ENCODE measurements at regions not wholly inside any gene's neighbourhood (a gene's known extent, or its start where the extent isn't known, plus 50 kb on each side); places are given as distances from the start of the nearest gene placed in this dataset.

DNA sequence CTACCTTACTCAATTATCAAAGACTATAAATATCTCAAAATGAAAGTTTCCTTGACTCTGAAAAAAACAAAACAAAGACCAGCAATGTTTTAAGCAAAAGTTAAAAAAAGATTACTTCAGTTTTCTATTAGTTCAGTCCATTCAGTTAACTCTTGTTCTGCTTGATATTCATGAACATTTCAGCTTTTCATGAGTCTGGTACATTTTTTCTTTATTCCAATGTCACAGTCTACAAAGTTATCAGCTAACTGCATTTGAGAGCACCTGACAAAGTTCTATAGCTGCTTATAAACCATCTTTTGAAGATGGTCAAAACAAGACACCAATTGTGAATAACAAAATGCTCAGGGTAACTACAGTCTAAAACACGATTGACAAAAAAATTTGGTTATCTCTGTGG, 156.1 kb upstream of the NOX3 start:
- Mint-ChIP-seq H3K27ac (ENCODE audit: unreplicated experiment) (no peak overlapping the region), H3K36me3 (ENCODE audit: low read depth, unreplicated experiment) (peaks cover 9% of the 10 kb centered on the region), H3K4me1 (ENCODE audit: unreplicated experiment) (no peaks in the 10 kb centered on the region), H3K27me3 (ENCODE audit: unreplicated experiment) (no peaks in the 10 kb centered on the region), H3K4me3 (ENCODE audit: unreplicated experiment) (no peak overlapping the region), H3K9me3 (ENCODE audit: unreplicated experiment) (peaks cover 12% of the 10 kb centered on the region)
- TF ChIP-seq, protein P1, sequence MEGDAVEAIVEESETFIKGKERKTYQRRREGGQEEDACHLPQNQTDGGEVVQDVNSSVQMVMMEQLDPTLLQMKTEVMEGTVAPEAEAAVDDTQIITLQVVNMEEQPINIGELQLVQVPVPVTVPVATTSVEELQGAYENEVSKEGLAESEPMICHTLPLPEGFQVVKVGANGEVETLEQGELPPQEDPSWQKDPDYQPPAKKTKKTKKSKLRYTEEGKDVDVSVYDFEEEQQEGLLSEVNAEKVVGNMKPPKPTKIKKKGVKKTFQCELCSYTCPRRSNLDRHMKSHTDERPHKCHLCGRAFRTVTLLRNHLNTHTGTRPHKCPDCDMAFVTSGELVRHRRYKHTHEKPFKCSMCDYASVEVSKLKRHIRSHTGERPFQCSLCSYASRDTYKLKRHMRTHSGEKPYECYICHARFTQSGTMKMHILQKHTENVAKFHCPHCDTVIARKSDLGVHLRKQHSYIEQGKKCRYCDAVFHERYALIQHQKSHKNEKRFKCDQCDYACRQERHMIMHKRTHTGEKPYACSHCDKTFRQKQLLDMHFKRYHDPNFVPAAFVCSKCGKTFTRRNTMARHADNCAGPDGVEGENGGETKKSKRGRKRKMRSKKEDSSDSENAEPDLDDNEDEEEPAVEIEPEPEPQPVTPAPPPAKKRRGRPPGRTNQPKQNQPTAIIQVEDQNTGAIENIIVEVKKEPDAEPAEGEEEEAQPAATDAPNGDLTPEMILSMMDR (IDR thresholded peaks at IDR 0.05; ENCODE audit: unreplicated experiment), result no peak
- DNase-seq (ENCODE audit: low spot score), result no peak

DNA sequence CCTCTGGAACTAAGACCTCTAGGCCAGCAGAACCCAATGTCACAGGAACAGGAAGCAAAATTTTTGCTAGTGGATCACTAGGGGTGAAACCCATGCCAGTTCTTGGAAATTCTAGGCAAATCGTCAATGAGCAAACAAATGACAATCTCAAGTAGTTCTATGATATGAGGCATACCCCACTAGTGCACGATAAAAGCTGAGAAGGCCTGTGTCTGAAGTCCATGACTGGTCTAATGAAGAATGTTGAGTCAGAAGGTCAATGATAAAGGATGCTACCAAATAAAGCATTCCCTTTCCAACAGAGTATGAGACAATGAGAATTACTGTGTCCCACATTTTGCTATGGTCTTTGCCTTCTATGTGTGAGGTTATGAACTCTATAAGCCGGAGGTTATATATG, 149.4 kb upstream of the NOX3 start:
- Mint-ChIP-seq H3K9me3 (ENCODE audit: unreplicated experiment) (no peaks in the 10 kb centered on the region), H3K4me3 (ENCODE audit: unreplicated experiment) (no peak overlapping the region), H3K27ac (ENCODE audit: unreplicated experiment) (no peak overlapping the region), H3K27me3 (ENCODE audit: unreplicated experiment) (no peaks in the 10 kb centered on the region), H3K4me1 (ENCODE audit: unreplicated experiment) (no peaks in the 10 kb centered on the region), H3K36me3 (ENCODE audit: low read depth, unreplicated experiment) (no peaks in the 10 kb centered on the region)
- no peak for DNase-seq (ENCODE audit: low spot score)
- TF ChIP-seq, protein P1 (IDR thresholded peaks at IDR 0.05; ENCODE audit: unreplicated experiment), result no peak

DNA sequence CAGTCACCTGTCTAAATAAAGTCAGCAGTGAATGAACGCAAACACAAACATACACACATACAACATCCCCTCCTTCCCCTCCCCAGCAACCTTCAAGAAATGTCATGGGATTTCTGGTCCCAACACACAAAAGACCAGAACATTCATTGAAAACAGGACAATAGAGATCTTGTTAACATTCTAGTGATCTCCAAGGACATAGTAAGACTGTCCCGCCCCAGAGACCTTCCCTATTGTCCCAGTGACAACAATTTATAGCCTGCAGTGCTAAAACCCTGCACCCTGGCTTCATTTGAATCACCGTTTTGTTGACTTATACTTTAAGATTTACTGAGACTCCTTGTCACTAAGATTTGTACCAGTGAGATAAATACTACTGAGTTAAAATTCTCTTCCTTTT, 143.9 kb upstream of the NOX3 start:
- TF ChIP-seq, protein P1 (IDR thresholded peaks at IDR 0.05; ENCODE audit: unreplicated experiment), result no peak

DNA sequence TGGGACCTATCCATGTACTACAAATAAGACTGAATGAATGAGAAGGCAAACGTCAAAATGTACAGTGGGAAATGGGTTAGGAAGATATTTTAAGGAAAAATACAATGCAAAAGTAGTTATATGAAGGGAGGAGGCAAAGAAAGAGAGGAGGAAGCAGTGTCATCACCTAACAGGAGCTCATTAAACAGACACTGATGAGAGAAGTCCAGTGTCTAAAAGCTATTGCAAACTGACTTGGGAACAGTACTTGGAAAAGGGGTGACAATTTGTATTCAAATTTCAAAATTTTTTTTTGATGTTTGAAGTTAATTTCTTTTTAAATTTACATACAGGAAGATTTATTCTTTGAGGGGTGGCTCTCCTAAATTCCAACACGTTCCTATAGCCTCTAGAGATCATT, 143.5 kb upstream of the NOX3 start:
- Mint-ChIP-seq H3K27me3 (ENCODE audit: unreplicated experiment) (no peaks in the 10 kb centered on the region), H3K9me3 (ENCODE audit: unreplicated experiment) (no peaks in the 10 kb centered on the region), H3K36me3 (ENCODE audit: low read depth, unreplicated experiment) (no peaks in the 10 kb centered on the region), H3K4me1 (ENCODE audit: unreplicated experiment) (no peaks in the 10 kb centered on the region), H3K27ac (ENCODE audit: unreplicated experiment) (no peak overlapping the region), H3K4me3 (ENCODE audit: unreplicated experiment) (no peak overlapping the region)
- TF ChIP-seq, protein P1 (IDR thresholded peaks at IDR 0.05; ENCODE audit: unreplicated experiment), result no peak
- DNase-seq (ENCODE audit: low spot score), result no peak

More for the DNA sequence above, 143.9 kb upstream of the NOX3 start:
- Mint-ChIP-seq H3K4me1 (ENCODE audit: unreplicated experiment) (no peaks in the 10 kb centered on the region), H3K9me3 (ENCODE audit: unreplicated experiment) (no peaks in the 10 kb centered on the region), H3K27ac (ENCODE audit: unreplicated experiment) (no peak overlapping the region), H3K36me3 (ENCODE audit: low read depth, unreplicated experiment) (no peaks in the 10 kb centered on the region), H3K4me3 (ENCODE audit: unreplicated experiment) (no peak overlapping the region), H3K27me3 (ENCODE audit: unreplicated experiment) (no peaks in the 10 kb centered on the region)
- DNase-seq (ENCODE audit: low spot score), result no peak

DNA sequence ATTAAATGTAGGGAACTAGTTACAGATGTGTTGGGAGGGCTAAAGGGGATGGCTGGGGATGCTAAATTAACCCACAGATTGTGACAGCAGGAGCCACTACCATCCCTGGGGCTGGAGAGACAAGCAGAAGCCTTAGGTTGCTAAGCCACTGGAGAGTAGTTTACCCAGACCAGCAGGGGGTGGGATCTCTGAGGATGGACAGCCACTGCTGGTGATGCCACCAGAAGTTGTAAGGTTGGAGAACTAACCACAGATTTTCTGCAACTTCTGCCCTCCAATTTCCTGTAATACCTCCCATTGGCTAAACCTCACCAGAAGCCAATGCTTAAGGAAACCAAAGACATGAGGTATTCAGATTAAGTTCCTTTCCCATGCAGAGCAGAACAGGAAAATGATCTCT, 139.6 kb upstream of the NOX3 start:
- H3K36me3 Mint-ChIP-seq (ENCODE audit: low read depth, unreplicated experiment), result no peaks in the 10 kb centered on the region
- H3K9me3 Mint-ChIP-seq (ENCODE audit: unreplicated experiment), result no peaks in the 10 kb centered on the region
- H3K4me1 Mint-ChIP-seq (ENCODE audit: unreplicated experiment), result no peaks in the 10 kb centered on the region
- H3K27ac Mint-ChIP-seq (ENCODE audit: unreplicated experiment), result no peak overlapping the region
- H3K4me3 Mint-ChIP-seq (ENCODE audit: unreplicated experiment), result no peak overlapping the region
- TF ChIP-seq, protein P1 (IDR thresholded peaks at IDR 0.05; ENCODE audit: unreplicated experiment), result no peak
- no peak for DNase-seq (ENCODE audit: low spot score)
- no peaks in the 10 kb centered on the region for H3K27me3 Mint-ChIP-seq (ENCODE audit: unreplicated experiment)

All from endothelial cell (in vitro differentiated cells).